SKM-1 treated with dmso at 0.1 percent for 144 hours (cell line): ENCODE measurements at regions not wholly inside any gene's neighbourhood (a gene's known extent, or its start where the extent isn't known, plus 50 kb on each side); places are given as distances from the start of the nearest gene placed in this dataset.
A peak's percentile ranks its signal among the peaks of the same experiment; 100 is the strongest.

ENCODE experiments used
- DNase-seq: peaks from one replicate; lab custom pipeline; 2025; ENCODE audit not compliant: unreplicated experiment; lab: John Stamatoyannopoulos, UW

- DNase-seq: no peak
These were observed 280.9 kb downstream of the NSG2 start for GRCh38 chr5:174326372-174326771.

GRCh38 chr5:174327317-174327864 is 281.9 kb downstream of the NSG2 start:
- DNase-seq: peak; percentile 51

- no peak for DNase-seq
These were observed 282.4 kb downstream of the NSG2 start for GRCh38 chr5:174327896-174328295.

GRCh38 chr5:174328631-174329299 is 283.3 kb downstream of the NSG2 start:
- no peak for DNase-seq

GRCh38 chr5:174329738-174330137 is 284.2 kb downstream of the NSG2 start:
- no peak for DNase-seq

GRCh38 chr5:174335682-174336364 is 290.3 kb downstream of the NSG2 start:
- no peak for DNase-seq

GRCh38 chr5:174336479-174336878 is 291.0 kb downstream of the NSG2 start:
- no peak for DNase-seq

- no peak for DNase-seq
These were observed 292.0 kb downstream of the NSG2 start for GRCh38 chr5:174337276-174338184.

GRCh38 chr5:174338185-174339010 is 292.9 kb downstream of the NSG2 start:
- DNase-seq: no peak

GRCh38 chr5:174339130-174339529 is 293.6 kb downstream of the NSG2 start:
- no peak for DNase-seq

- DNase-seq: no peak
These were observed 294.7 kb downstream of the NSG2 start for GRCh38 chr5:174340226-174340625.

- DNase-seq: no peak
These were observed 297.2 kb downstream of the NSG2 start for GRCh38 chr5:174342696-174343095.

GRCh38 chr5:174343826-174344225 is 298.3 kb downstream of the NSG2 start:
- DNase-seq: no peak

GRCh38 chr5:174344335-174344734 is 298.8 kb downstream of the NSG2 start:
- DNase-seq: no peak

GRCh38 chr5:174347183-174347582 is 301.7 kb downstream of the NSG2 start:
- no peak for DNase-seq

- no peak for DNase-seq
These were observed 302.9 kb downstream of the NSG2 start for GRCh38 chr5:174348311-174348981.

GRCh38 chr5:174352681-174353080 is 307.2 kb downstream of the NSG2 start:
- DNase-seq: no peak

- DNase-seq: no peak
These were observed 309.1 kb downstream of the NSG2 start for GRCh38 chr5:174354571-174354970.

GRCh38 chr5:174355208-174355612 is 309.7 kb downstream of the NSG2 start:
- DNase-seq: peak; percentile 58

- DNase-seq: no peak
These were observed 310.5 kb downstream of the NSG2 start for GRCh38 chr5:174355995-174356394.
